Right lobe of liver (tissue), 6 donors: ENCODE measurements at regions not wholly inside any gene's neighbourhood (a gene's known extent, or its start where the extent isn't known, plus 50 kb on each side); places are given as distances from the start of the nearest gene placed in this dataset.
"Not testable (repeated sequence)": the region's sequence is repeated elsewhere in the genome, so short reads cannot be mapped to it uniquely, and the experiment has no call there.

ENCODE experiments used
- ATAC-seq, 4 donors: fragments of 200-7000 bp; cut with Tn5 transposase; one replicate each; pipeline ENCODE4 v1.9.1; 2020; ENCODE audit warnings: mild to moderate bottlenecking in 4 of 4, moderate library complexity in 4 of 4
- DNase-seq, 3 donors: peaks; one replicate each; pipeline ENCODE4 v3.0.0-alpha.2; 2020
- H3K27ac ChIP-seq, 3 donors: fragments of 200-600 bp; one replicate each; pipeline ENCODE4 v1.8.0; 2022
- H3K27me3 ChIP-seq, 2 donors: fragments of 200-600 bp; one replicate each; pipeline ENCODE4 v1.8.0; 2022
- H3K36me3 ChIP-seq, 4 donors: fragments of 200-600 bp; sonication (generic) in 1 of 4; one replicate each; pipeline versions ENCODE4 v1.5.1 to v1.8.0; 2017 to 2022; ENCODE audit warnings: control low read depth in 1 of 4
- H3K4me1 ChIP-seq, 4 donors: fragments of 200-600 bp; sonication (generic) in 1 of 4; one replicate each; pipeline versions ENCODE4 v1.5.1 to v1.8.0; 2017 to 2022; ENCODE audit warnings: control low read depth in 1 of 4
- H3K4me3 ChIP-seq, 3 donors: fragments of 200-600 bp; one replicate each; pipeline ENCODE4 v1.8.0; 2022
- H3K9me3 ChIP-seq, 4 donors: fragments of 200-600 bp; sonication (generic) in 1 of 4; one replicate each; pipeline versions ENCODE4 v1.5.1 to v1.8.0; 2017 to 2022; ENCODE audit warnings: control low read depth in 1 of 4
- CTCF ChIP-seq, 4 donors: fragments of 200-600 bp in 3 of 4; fragments of 450-650 bp in 1 of 4; IDR thresholded peaks; one replicate each; pipeline versions ENCODE4 v1.5.1 to v1.8.0; 2016 to 2022; ENCODE audit warnings: antibody characterized with exemption in 4 of 4, mild to moderate bottlenecking in 2 of 4
- POLR2A ChIP-seq: fragments of 450-650 bp; IDR thresholded peaks from one replicate; pipeline ENCODE4 v1.6.1; 2017; ENCODE audit warnings: antibody characterized with exemption, mild to moderate bottlenecking
- WGBS: methylation state at CpG from one replicate; pipeline ENCODE4 v1.1.6; 2018; ENCODE audit warnings: low coverage, low lambda C conversion rate; ENCODE audit not compliant: insufficient coverage; ENCODE audit errors: missing lambda C conversion rate; 5-methylcytosine and 5-hydroxymethylcytosine counted together
- intact Hi-C, 2 donors: fragments of 100-400 bp; cut with DNase I; formaldehyde crosslinking; loops; one replicate each; pipeline versions ENCODE4 v1.11.2 to v1.14.1; 2022
- donor health status: DM: no; HTN: yes; CAD: no.
- donor health status: DM: no; HTN: no; CAD: no.
- donor health status: DM: no; HTN: no; CAD: no.
- donor health status: DM: no; HTN: yes; CAD: no.
- donor health status: DM: no; HTN: yes; CAD: no.

DNA sequence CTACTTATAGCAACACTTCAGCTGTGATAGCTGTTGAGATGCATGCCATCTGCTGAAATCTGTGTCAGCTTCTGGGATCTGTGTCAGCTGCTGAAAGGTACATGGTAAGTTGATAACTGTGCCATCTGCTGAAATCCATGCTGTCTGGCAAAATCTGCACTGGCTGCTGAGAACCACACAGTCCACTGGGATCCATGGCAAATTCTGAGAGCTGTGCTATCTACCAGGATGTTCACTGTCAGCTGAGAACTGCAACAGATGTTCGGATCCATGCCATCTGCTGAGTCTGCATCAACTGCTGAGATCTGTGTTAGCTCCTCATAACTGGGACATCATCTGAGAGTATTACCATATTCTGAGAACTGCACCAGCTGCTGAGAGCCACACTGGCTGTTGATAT is 430.5 kb upstream of the POU3F4 start:
- no peak for TF ChIP-seq CTCF (IDR thresholded peaks at IDR 0.05)
- no peak for TF ChIP-seq POLR2A
- 67% methylated on average over 1 of the region's 1 CpG for WGBS
- no peaks in the 10 kb centered on the region for H3K4me1 ChIP-seq
- H3K27me3 ChIP-seq = no peaks in the 10 kb centered on the region
- no peaks in the 10 kb centered on the region for H3K9me3 ChIP-seq
- DNase-seq = no peak
- ATAC-seq = no peak
- H3K36me3 ChIP-seq = no peaks in the 10 kb centered on the region
- intact Hi-C loops = no loop called here
- H3K27ac ChIP-seq = no peak overlapping the region
- no peak overlapping the region for H3K4me3 ChIP-seq

DNA sequence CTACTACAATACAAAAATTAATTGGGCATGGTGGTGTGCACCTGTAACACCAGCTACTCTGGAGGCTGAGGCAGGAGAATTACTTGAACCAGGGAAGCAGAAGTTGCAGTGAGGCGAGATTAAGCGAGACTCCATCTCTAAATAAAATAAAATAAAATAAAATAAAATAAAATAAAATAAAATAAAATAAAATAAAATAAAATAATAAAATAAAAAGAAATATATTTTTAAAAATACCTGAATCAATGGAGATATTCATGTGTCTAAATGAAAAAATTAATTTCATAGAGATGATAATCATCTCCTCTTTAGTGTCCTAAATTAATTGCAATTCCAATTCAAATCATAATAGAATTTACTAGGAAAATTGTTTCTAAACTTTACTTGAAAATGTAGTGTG is 406.1 kb upstream of the POU3F4 start:
- intact Hi-C loops = no loop called here
- WGBS = 81% methylated on average over 2 of the region's 2 CpGs
- Histone ChIP-seq H3K27me3 (no peaks in the 10 kb centered on the region), H3K4me3 (no peak overlapping the region), H3K9me3 (no peaks in the 10 kb centered on the region), H3K27ac (no peak overlapping the region), H3K4me1 (no peaks in the 10 kb centered on the region), H3K36me3 (no peaks in the 10 kb centered on the region)
- ATAC-seq (no peak), DNase-seq (no peak)
- no peak for TF ChIP-seq POLR2A
- no peak for TF ChIP-seq CTCF (IDR thresholded peaks at IDR 0.05)

- no peak for ATAC-seq
- TF ChIP-seq CTCF (IDR thresholded peaks at IDR 0.05) (no peak), POLR2A (no peak)
These were observed 399.8 kb upstream of the POU3F4 start for GRCh38 chrX:83108278-83108677.

DNA sequence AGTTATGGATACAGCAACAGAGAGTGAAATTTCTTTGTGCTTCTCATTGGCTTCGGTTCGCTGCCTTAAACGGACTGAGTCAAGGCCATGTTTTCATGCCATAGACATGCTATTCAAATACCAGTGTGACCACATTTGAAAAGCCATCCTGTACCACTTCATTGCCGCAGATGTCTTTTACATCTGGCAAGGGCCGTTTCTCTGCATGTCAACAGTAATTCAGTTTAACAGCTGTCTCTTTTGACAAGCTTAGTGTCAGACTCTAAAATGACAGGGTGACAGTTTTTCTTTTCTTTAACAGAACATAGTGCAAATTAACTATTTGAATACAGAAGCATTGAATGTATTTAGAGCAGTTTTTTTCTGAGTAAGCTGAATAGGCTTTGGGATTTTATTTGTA is 362.2 kb upstream of the POU3F4 start:
- Histone ChIP-seq H3K4me1 (no peaks in the 10 kb centered on the region), H3K36me3 (no peaks in the 10 kb centered on the region), H3K27ac (no peak overlapping the region), H3K4me3 (no peak overlapping the region), H3K27me3 (no peaks in the 10 kb centered on the region), H3K9me3 (no peaks in the 10 kb centered on the region)
- ATAC-seq = no peak
- WGBS = 45% methylated on average over 5 of the region's 5 CpGs
- TF ChIP-seq POLR2A (no peak), CTCF (IDR thresholded peaks at IDR 0.05) (no peak)
- DNase-seq = no peak
- intact Hi-C loops = no loop called here

More at GRCh38 chrX:83108278-83108677, 399.8 kb upstream of the POU3F4 start:
- DNase-seq = no peak
- Histone ChIP-seq H3K4me3 (no peak overlapping the region), H3K9me3 (no peaks in the 10 kb centered on the region), H3K27me3 (peaks cover 0 to 4% of the 10 kb centered on the region in 2 donors), H3K4me1 (no peaks in the 10 kb centered on the region), H3K36me3 (no peaks in the 10 kb centered on the region), H3K27ac (no peak overlapping the region)
- intact Hi-C loops = no loop called here
- WGBS = 50% methylated on average over 1 of the region's 1 CpG

- no peaks in the 10 kb centered on the region for H3K36me3 ChIP-seq
- H3K4me1 ChIP-seq = no peaks in the 10 kb centered on the region
- no peak overlapping the region for H3K4me3 ChIP-seq
- peak in 1 of 4 donors; percentile 47 for ATAC-seq
- peaks cover 0 to 5% of the 10 kb centered on the region in 2 donors for H3K27me3 ChIP-seq
- 10% methylated on average over 4 of the region's 4 CpGs for WGBS
- no peak for TF ChIP-seq CTCF (IDR thresholded peaks at IDR 0.05)
- TF ChIP-seq POLR2A = no peak
- intact Hi-C loops = no loop called here
- H3K27ac ChIP-seq = no peak overlapping the region
- DNase-seq = no peak
- H3K9me3 ChIP-seq = no peaks in the 10 kb centered on the region
These were observed 348.0 kb upstream of the POU3F4 start for GRCh38 chrX:83160096-83160495.

- H3K9me3 ChIP-seq, intact Hi-C loops, H3K27ac ChIP-seq, H3K36me3 ChIP-seq, H3K27me3 ChIP-seq, ATAC-seq, H3K4me1 ChIP-seq, H3K4me3 ChIP-seq, DNase-seq: not testable (repeated sequence)
- 60% methylated on average over 5 of the region's 5 CpGs for WGBS
These were observed 344.0 kb upstream of the POU3F4 start for GRCh38 chrX:83164063-83164462.
